Liver (tissue), 8 donors: ENCODE measurements at regions not wholly inside any gene's neighbourhood (a gene's known extent, or its start where the extent isn't known, plus 50 kb on each side); places are given as distances from the start of the nearest gene placed in this dataset.
"Not testable (repeated sequence)": the region's sequence is repeated elsewhere in the genome, so short reads cannot be mapped to it uniquely, and the experiment has no call there.

Experiments
- DNase-seq: peaks from one replicate; pipeline ENCODE4 v3.0.0-alpha.2; 2017; ENCODE audit warnings: low spot score
- H3K27ac ChIP-seq, 2 donors: one replicate each; pipeline ENCODE4 v1.7.0; 2013; ENCODE audit warnings: inconsistent platforms in 2 of 2, low read length in 2 of 2, control low read depth in 1 of 2, low read depth in 1 of 2, mild to moderate bottlenecking in 1 of 2
- H3K27me3 ChIP-seq, 4 donors: one replicate each; pipeline versions ENCODE4 v1.6.1 to v1.7.0; 2013; ENCODE audit warnings: low read length in 3 of 4, inconsistent platforms in 1 of 4, mild to moderate bottlenecking in 1 of 4, moderate library complexity in 1 of 4; ENCODE audit not compliant: control insufficient read depth in 4 of 4, insufficient read depth in 4 of 4
- H3K36me3 ChIP-seq, 4 donors: one replicate each; pipeline versions ENCODE4 v1.6.1 to v1.7.0; 2013; ENCODE audit warnings: low read length in 3 of 4, mild to moderate bottlenecking in 3 of 4, low read depth in 1 of 4, moderate library complexity in 1 of 4; ENCODE audit not compliant: control insufficient read depth in 4 of 4, insufficient read depth in 3 of 4
- H3K4me1 ChIP-seq, 4 donors: one replicate each; pipeline versions ENCODE4 v1.6.1 to v1.7.0; 2013; ENCODE audit warnings: low read length in 3 of 4, mild to moderate bottlenecking in 3 of 4, moderate library complexity in 1 of 4; ENCODE audit not compliant: control insufficient read depth in 4 of 4, insufficient read depth in 4 of 4
- H3K4me3 ChIP-seq, 3 donors: one replicate each; pipeline versions ENCODE4 v1.6.1 to v1.7.0; 2013; ENCODE audit warnings: low read length in 3 of 3, control low read depth in 1 of 3, low read depth in 1 of 3, mild to moderate bottlenecking in 1 of 3
- H3K9ac ChIP-seq, 2 donors: one replicate each; pipeline ENCODE4 v1.7.0; 2013; ENCODE audit warnings: low read length in 2 of 2, mild to moderate bottlenecking in 2 of 2, moderate library complexity in 2 of 2, control low read depth in 1 of 2, low read depth in 1 of 2
- H3K9me3 ChIP-seq, 4 donors: one replicate each; pipeline versions ENCODE4 v1.6.1 to v1.7.0; 2013; ENCODE audit warnings: low read length in 3 of 4; ENCODE audit not compliant: control insufficient read depth in 4 of 4
- ATF3 ChIP-seq: IDR thresholded peaks from 2 replicates; pipeline ENCODE4 v1.6.1; 2016; ENCODE audit warnings: antibody characterized with exemption
- CTCF ChIP-seq: fragments of 150-350 bp; IDR thresholded peaks from 2 replicates; pipeline ENCODE4 v1.5.1; 2017; ENCODE audit warnings: improper control_type of control experiment, low read depth, low read length; ENCODE audit not compliant: missing input control
- EGR1 ChIP-seq, 2 donors: IDR thresholded peaks; 2 replicates each; pipeline ENCODE4 v1.6.1; 2016 to 2018; ENCODE audit warnings: antibody characterized with exemption in 2 of 2, low read depth in 2 of 2
- FOXA1 ChIP-seq: IDR thresholded peaks from 2 replicates; pipeline ENCODE4 v1.6.1; 2016; ENCODE audit warnings: antibody characterized with exemption
- FOXA2 ChIP-seq: IDR thresholded peaks from 2 replicates; pipeline ENCODE4 v1.6.1; 2016; ENCODE audit warnings: antibody characterized with exemption
- GABPA ChIP-seq, 2 donors: IDR thresholded peaks in 1 of 2; conservative IDR thresholded peaks in 1 of 2; 2 replicates each; pipeline ENCODE4 v1.6.1; 2016; ENCODE audit warnings: antibody characterized with exemption in 2 of 2, mild to moderate bottlenecking in 1 of 2, moderate library complexity in 1 of 2
- HNF4A ChIP-seq, 2 donors: conservative IDR thresholded peaks; 2 replicates each; pipeline ENCODE4 v1.6.1; 2016; ENCODE audit warnings: antibody characterized with exemption in 2 of 2, mild to moderate bottlenecking in 2 of 2
- HNF4G ChIP-seq: IDR thresholded peaks from 2 replicates; pipeline ENCODE4 v1.6.1; 2016; ENCODE audit warnings: antibody characterized with exemption
- JUND ChIP-seq, 2 donors: IDR thresholded peaks; 2 replicates each; pipeline ENCODE4 v1.6.1; 2016; ENCODE audit warnings: antibody characterized with exemption in 2 of 2
- MAX ChIP-seq: IDR thresholded peaks from 2 replicates; pipeline ENCODE4 v1.6.1; 2016; ENCODE audit warnings: antibody characterized with exemption
- NR2F2 ChIP-seq: IDR thresholded peaks from 2 replicates; pipeline ENCODE4 v1.6.1; 2016; ENCODE audit warnings: antibody characterized with exemption
- RAD21 ChIP-seq, 2 donors: IDR thresholded peaks; 2 replicates each; pipeline ENCODE4 v1.6.1; 2016; ENCODE audit warnings: antibody characterized with exemption in 2 of 2, mild to moderate bottlenecking in 2 of 2
- REST ChIP-seq: IDR thresholded peaks from 2 replicates; pipeline ENCODE4 v1.6.1; 2016; ENCODE audit warnings: antibody characterized with exemption, mild to moderate bottlenecking
- RXRA ChIP-seq, 2 donors: IDR thresholded peaks; 2 replicates each; pipeline ENCODE4 v1.6.1; 2017 to 2018; ENCODE audit warnings: antibody characterized with exemption in 2 of 2, mild to moderate bottlenecking in 1 of 2
- SP1 ChIP-seq: IDR thresholded peaks from 2 replicates; pipeline ENCODE4 v1.6.1; 2018; ENCODE audit warnings: antibody characterized with exemption, mild to moderate bottlenecking
- TAF1 ChIP-seq: conservative IDR thresholded peaks from 2 replicates; pipeline ENCODE4 v1.6.1; 2016; ENCODE audit warnings: antibody characterized with exemption, mild to moderate bottlenecking
- YY1 ChIP-seq: IDR thresholded peaks from 2 replicates; pipeline ENCODE4 v1.6.1; 2016; ENCODE audit warnings: antibody characterized with exemption, mild to moderate bottlenecking
- ZBTB33 ChIP-seq: IDR thresholded peaks from 2 replicates; pipeline ENCODE4 v1.6.1; 2016; ENCODE audit warnings: antibody characterized with exemption
- WGBS: extraction: QIAGEN DNeasy Blood & Tissue Kit; methylation state at CpG from one replicate; pipeline ENCODE4 v1.1.7; 2013; 5-methylcytosine and 5-hydroxymethylcytosine counted together
- donor health status: healthy.
- donor health status: healthy.
- donor health status: healthy.
- donor health status: healthy.
- donor health status: healthy.

- Histone ChIP-seq H3K9ac (no peak overlapping the region), H3K36me3 (no peaks in the 10 kb centered on the region), H3K9me3 (no peaks in the 10 kb centered on the region), H3K4me3 (no peak overlapping the region), H3K27ac (no peak overlapping the region), H3K27me3 (peaks cover 0 to 3% (median 0%) of the 10 kb centered on the region in 4 donors), H3K4me1 (no peaks in the 10 kb centered on the region)
- no peak for DNase-seq
- 63% methylated on average over 2 of the region's 2 CpGs for WGBS
- TF ChIP-seq FOXA2 = no peak
- TF ChIP-seq JUND (IDR thresholded peaks at IDR 0.05) = no peak
- TF ChIP-seq SP1 = no peak
- TF ChIP-seq RXRA (IDR thresholded peaks at IDR 0.05) = no peak
- no peak for TF ChIP-seq MAX
These were observed 102.2 kb upstream of the ELMO1 start for GRCh38 chr7:37550872-37551271.

GRCh38 chr7:37552030-37552429 lies 103.4 kb upstream of the ELMO1 start:
- no peak for DNase-seq
- H3K4me1 ChIP-seq = no peaks in the 10 kb centered on the region
- no peak overlapping the region for H3K4me3 ChIP-seq
- peaks cover 0 to 5% (median 0%) of the 10 kb centered on the region in 4 donors for H3K27me3 ChIP-seq
- no peak overlapping the region for H3K9ac ChIP-seq
- H3K9me3 ChIP-seq = no peaks in the 10 kb centered on the region
- TF ChIP-seq EGR1 (IDR thresholded peaks at IDR 0.05; ENCODE audit: low read depth in 2 of 2) (no peak), FOXA2 (no peak), RAD21 (IDR thresholded peaks at IDR 0.05) (no peak), FOXA1 (no peak), HNF4A (conservative IDR thresholded peaks at IDR 0.05) (no peak), RXRA (IDR thresholded peaks at IDR 0.05) (no peak), MAX (no peak), TAF1 (no peak), ZBTB33 (no peak), JUND (IDR thresholded peaks at IDR 0.05) (no peak), YY1 (no peak), CTCF (no peak), NR2F2 (no peak), HNF4G (no peak), REST (no peak), SP1 (no peak), GABPA (IDR thresholded peaks at IDR 0.05 in 1 of 2, conservative IDR thresholded peaks at IDR 0.05 in 1 of 2) (no peak), ATF3 (no peak)
- no peak overlapping the region for H3K27ac ChIP-seq
- no peaks in the 10 kb centered on the region for H3K36me3 ChIP-seq
- 62% methylated on average over 4 of the region's 4 CpGs for WGBS

GRCh38 chr7:37552439-37552838 lies 103.8 kb upstream of the ELMO1 start:
- not testable (repeated sequence) for H3K27me3 ChIP-seq, H3K27ac ChIP-seq, H3K9ac ChIP-seq, H3K36me3 ChIP-seq, H3K4me3 ChIP-seq, DNase-seq, H3K9me3 ChIP-seq, H3K4me1 ChIP-seq
- WGBS = 29% methylated on average over 2 of the region's 2 CpGs
